GDM1 (cell line): ENCODE measurements at regions not wholly inside any gene's neighbourhood (a gene's known extent, or its start where the extent isn't known, plus 50 kb on each side); places are given as distances from the start of the nearest gene placed in this dataset.
"Not testable (repeated sequence)": the region's sequence is repeated elsewhere in the genome, so short reads cannot be mapped to it uniquely, and the experiment has no call there.

Source experiments
- DNase-seq: peaks from one replicate; lab custom pipeline; 2025; lab: John Stamatoyannopoulos, UW

DNA sequence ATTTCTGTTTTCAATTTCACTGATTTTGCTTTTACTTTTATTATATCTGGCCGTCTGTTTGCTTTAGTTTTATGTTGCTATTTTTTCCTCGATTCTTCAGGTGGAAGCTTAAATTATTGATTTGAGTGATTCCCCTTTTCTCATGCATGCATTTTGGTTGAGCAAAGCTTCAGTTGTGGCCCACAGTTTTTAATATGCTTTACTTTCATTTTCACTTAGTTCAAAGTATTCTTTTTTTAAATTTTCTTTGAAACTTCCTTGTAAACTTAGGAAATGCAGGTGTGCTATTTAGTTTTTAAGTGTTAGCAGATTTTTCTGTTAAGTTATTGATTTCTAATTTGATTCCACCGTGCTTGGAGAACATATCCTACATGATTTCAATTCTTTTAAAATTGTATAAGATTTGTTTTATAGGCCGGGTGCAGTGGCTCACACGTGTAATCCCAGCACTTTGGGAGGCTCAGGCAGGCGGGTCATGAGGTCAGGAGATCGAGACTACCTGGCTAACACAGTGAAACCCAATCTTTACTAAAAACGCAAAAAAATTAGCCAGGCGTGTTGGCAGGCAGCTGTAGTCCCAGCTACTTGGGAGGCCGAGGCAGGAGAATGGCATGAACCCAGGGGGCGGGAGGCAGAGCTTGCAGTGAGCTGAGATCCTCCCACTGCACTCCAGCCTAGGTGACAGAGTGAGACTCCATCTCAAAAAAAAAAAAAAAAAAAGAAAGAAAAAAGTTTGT lies 531.2 kb downstream of the KIF2B start:
- no peak for DNase-seq

DNA sequence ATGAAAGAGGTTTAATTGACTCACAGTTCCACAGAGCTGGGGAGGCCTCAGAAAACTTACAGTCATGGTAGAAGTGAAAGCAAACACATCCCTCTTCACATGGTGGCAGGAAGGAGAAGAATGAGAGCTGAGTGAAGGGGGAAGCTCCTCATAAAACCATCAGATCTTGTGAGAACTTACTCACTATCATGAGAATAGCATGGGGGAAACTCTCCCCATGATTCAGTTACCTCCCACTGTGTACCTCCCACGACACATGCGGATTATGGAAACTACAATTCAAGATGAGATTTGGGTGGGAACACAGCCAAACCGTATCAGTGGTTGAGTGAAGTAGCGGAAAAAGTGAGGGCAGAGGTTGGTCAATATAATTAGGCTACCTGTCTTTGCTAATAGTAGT lies 538.3 kb downstream of the KIF2B start:
- not testable (repeated sequence) for DNase-seq

DNA sequence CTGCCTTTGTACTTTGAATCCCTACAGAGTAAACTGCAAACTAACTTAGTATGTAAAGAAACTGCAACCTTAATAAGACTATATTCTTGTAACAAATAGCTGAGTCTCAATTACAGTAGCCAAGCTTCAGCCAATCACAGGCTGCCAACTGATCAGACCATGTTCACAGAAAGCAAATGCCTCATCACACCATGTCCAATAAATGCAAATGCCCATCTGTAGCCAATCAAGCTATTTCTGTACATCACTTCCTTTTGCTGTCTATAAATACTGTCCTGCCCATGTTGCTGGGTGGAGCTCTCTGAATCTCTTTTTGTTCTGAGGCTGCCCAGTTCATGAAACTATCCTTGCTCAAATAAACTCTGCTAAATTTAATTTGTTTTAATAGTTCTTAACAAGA lies 531.7 kb upstream of the TOM1L1 start:
- DNase-seq = no peak

DNA sequence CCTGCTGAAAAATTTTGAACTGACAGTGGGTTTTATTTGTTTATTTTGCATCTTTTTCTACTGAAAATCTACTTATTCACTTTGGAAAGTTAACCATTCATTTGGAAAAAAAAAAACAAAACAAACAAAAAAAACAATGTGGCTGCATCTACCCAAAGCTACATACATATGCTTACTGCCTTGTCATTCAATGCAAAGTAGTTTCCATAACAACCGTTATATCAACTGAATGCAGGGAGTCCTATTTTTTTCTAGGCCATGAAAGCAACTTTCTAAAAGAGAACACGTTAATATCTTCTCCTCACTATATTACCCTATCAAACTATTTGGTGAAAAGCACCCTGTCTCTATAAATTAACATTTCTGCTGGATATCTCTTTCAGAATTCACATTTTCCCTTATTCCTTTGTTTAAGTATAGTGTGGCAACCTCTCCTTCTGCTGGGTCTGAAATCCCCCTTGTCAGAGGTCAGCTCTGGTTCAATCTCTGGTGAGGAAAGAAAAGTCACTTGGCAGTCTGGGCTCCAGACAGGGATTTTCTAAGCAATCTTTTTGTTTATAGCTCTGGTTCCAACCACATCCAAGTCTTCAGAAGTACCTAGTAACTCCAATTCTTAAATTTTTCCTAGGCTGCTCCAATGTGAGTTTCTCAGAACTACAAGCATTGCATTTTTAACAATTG lies 528.4 kb upstream of the TOM1L1 start:
- no peak for DNase-seq

DNA sequence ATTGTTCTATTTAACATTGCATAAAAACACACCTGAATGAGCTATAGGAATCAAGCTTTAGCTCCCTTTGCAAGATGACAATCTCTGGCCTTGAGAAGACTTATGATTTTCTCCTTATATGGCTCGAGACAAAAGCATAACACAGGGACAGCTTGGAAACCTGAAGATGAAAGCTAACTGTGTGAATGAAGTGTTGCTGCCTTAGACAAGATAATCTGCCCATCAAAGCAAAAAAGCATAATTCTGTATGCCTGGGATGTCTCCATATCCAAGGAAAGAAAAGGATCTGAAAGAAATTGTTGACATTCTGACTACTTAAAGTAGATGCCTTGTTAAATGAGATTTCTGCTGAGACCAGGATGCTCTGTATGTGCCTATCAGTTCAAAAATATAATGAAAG lies 526.7 kb upstream of the TOM1L1 start:
- DNase-seq = no peak

DNA sequence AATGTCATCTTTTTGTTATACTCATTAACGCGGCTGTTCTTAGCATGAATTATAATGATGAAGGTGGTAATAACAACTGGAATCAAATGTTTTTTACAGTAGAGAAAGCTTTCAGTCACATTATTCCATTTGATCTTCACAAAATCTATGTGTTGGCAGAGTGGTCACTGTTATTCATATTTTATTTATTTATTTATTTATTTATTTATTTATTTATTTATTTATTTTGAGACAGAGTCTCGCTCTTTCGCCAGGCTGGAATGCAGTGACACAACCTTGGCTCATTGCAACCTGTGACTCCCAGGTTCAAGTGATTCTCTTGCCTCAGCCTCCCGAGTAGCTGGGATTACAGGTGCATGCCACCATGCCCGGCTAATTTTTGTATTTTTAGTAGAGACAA lies 524.2 kb upstream of the TOM1L1 start:
- DNase-seq = not testable (repeated sequence)

DNA sequence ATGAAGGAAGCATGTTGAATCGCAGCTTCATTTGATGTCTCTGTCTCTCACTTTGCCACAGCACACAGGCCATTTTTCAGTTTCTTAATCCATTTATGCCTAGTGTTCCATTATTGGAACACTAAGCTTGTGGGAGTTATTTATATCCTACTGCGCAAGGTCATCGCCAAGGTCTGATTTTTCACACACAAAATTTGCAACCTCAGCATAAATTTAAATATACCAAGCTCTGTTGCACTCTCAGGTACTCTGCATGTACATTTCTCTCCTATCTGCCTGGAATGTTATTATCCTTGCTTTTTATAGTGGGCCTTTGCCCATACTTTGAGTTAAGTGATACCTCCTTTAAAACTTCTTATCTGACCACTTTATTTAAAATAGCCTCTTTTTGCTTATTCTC lies 519.2 kb upstream of the TOM1L1 start:
- DNase-seq = no peak

DNA sequence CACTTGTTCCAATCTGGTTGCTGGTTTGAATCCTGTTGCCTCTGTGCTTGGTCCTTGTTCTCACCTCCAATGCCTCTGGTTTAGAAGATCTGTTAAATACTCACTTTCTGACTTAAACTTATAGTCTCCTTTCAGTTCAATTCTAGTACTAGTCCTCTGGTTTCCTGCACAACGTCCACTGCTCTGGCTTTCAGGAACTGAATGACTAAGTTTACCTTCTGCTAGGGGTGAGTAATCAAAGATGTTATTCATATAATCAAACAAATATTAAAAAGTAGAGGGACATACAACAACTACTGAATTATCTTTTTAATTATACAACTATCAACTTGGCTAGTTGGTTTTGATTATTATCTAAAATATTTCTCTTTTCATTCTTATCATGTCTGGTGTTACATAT lies 496.4 kb upstream of the TOM1L1 start:
- DNase-seq = no peak

DNA sequence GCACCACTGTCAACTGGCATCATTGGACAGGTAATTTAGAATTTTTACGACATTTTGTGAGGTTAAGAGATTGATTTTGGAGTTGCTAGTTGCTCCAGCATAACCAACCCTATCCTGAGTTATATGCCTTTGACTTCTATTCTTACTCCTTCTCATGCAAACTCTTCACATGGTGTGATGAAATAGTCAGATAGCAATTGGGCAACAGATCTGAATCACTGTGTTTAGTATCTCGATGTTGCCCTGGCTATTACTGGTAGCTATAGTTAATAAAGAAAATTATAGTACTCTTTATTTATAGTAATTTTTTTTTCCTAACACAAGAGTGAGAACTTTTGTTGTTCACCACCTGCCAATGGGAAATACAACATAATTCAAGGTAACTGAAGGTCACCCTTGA lies 494.8 kb upstream of the TOM1L1 start:
- DNase-seq = no peak

DNA sequence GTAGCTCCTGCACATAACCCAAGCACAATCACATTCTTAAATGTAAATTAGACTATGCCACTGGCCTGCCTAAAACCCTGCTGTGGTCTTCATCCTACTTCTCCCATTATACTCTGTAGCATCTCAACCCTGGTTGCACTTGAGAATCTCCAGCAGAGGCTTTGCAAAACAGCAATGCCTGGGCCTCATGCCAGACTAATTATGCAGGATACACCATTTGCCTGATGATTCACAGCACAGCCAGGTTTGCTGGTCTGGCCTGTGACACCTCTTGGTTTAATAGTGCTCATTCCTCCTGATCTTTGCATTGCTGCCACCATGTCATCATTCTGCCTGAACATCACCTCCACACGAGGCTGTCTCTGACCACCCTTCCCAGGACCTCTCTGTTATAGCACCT lies 491.9 kb upstream of the TOM1L1 start:
- no peak for DNase-seq

DNA sequence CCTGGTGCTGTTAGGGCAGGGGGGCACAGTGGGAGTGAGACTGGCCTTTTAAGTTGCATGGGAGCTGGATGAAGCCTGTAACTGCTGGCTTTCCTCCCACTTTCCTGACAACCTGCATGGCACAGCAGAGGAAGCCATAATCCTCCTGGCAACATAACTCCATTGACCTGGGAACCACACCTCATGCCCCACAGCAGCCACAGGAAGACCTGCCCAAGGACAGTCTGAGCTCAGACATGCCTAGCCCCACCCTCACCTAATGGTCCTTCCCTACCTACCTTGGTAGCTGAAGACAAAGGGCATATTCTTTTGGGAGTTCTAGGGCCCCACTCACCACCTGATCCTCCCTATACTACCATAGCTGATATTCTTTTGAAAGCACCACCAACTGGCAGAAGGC lies 482.2 kb upstream of the TOM1L1 start:
- no peak for DNase-seq

DNA sequence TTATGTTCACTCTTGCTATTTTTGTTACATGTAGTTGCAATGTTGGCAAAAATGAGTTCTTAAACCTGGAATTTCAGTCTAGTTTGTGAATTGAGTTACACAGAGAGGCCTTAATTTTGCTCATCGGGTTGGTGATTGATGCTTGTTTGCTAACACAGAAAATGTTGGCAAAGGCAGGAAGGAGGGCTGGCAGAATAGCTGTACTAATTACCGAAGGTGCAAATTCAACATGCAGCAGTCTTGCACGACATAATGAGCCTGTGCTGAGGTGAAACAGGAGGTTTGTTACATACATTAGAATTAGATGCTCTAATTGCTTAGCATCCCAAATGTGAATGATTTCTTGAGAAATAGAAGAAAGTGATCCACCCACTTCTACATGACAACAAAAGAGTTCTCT lies 475.0 kb upstream of the TOM1L1 start:
- no peak for DNase-seq

DNA sequence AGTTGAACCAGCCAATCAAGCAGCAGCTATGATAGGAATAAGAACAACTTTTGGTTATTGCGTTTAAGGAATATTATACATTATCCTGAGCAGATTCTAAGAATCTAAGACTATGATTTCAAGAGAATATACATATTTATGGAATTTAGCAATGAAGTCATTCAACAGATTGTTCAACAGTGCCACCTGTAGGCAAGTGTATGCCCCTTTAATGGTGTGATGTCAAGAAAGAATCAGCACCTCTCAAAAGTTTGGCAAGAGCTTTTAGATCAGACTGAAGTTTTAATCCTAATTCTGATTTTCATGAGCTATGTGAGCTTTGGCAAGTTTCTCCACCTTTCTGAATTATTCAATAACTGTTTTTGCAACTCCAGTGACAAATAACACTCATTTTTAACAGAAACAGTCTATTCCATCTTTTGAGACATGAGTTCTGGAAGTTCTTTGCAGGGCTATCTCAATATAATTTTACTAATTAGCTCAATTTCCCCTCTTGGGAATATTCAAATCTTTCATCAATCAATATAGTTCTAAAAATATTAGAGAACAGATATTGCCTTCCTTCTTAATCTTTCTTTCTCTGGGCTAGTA lies 474.3 kb upstream of the TOM1L1 start:
- no peak for DNase-seq

DNA sequence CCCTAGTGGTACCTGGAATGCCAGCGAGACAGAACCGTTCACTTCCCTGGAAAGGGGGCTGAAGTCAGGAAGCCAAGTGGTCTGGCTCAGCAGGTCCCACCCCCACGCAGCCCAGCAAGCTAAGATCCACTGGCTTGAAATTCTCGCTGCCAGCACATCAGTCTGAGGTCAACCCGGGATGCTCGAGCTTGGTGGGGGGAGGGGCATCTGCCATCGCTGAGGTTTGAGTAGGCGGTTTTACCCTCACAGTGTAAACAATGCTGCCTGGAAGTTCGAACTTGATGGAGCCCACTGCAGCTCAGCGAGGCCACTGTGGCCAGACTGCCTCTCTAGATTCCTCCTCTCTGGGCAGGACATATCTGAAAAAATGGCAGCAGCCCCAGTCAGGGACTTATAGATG lies 464.7 kb upstream of the TOM1L1 start:
- DNase-seq = no peak

DNA sequence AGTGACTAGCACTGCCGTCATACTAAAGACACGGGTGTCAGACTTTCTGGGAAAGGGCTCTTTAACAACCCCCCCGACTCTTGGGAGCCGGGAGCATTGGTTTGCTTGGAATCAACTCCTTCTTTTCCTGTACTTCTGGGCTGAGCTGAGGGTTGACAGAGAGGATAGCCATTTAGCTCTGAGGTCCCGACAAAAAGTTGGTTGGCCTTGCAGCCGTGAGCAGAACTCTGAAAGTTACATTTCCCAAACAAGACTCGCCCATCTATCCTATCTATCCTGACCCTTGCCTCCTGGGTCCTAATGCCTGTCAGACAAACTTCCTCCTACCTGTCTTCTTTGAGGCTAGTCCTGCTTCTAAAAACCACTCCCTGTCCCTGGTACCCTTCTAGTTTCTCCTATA lies 460.8 kb upstream of the TOM1L1 start:
- DNase-seq = no peak

DNA sequence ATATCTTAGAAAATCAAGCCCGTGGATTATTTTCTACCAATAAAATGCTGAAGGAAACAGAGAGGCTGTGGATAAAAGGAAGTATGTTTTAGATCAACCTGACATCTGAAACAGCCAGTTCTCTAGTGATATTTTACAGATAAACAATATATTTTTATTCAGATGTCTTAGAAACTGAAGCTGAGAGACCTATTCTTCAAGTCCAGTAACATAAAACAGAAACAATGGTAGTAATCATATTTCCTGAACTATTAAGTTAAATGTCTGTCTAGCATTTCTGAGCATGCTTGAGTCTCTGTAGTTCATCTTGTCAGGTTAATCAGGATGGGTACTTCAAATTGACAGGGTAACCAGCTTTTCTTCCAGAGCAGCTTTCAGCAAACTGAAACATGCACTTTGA lies 449.6 kb upstream of the TOM1L1 start:
- no peak for DNase-seq

DNA sequence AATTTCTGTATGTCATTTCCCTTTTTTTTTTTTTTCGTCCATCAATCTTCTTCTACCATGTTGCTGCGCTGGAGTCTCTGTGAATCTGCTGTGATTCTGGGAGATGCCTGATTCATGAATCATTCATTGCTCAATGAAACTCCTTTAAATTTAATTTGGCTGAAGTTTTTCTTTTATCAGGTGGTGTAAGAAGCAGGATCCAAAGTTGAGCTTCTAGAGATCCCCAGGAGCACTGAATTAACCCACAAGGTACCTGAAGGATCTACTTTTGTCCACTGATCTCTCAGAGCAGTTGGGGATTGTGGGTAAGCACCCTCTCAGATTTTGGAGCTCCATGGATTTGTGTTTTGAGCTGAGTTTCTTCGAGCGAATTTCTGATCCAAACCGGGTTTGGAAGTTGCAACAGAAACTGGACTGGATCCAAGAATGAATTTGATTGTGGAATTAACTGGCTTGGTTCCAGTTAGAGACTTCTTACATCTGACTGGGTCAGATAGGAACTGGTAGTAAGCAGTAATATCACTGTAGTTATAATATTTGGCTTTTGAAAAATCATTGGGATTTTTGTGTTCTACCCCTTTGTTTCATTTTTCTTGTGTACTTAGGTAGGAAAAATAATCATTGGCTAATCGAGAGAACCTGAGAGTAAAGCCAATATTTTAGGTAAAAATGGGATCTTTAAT lies 447.8 kb upstream of the TOM1L1 start:
- no peak for DNase-seq

DNA sequence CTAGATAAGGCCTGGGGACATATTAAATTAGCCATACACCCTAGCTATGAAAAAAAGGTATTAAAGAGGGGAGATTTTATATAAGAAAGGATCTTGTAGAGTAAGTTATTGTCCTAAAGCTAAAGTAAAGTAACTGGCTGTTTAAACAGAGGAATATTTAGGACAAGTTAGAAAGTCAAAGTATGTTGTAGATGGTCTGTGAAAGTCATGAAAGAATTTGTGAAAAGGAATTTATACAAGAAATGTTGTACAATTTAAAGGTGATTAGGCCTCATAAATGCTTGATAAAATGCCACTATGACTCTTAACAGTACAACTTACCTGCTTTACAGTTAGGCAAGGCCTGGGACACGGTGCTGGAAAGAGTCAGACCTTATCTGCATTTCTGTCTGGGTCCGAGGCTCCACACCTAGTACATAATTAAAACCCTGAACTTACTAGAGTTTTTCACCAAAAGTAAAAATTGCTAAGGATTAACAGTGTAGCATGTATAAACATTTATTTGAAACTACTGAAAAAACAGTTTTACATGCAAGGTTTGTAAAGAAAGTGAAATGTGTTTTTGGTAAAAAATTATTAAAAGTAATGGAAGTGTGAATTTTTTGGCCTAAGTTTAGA lies 445.3 kb upstream of the TOM1L1 start:
- no peak for DNase-seq

DNA sequence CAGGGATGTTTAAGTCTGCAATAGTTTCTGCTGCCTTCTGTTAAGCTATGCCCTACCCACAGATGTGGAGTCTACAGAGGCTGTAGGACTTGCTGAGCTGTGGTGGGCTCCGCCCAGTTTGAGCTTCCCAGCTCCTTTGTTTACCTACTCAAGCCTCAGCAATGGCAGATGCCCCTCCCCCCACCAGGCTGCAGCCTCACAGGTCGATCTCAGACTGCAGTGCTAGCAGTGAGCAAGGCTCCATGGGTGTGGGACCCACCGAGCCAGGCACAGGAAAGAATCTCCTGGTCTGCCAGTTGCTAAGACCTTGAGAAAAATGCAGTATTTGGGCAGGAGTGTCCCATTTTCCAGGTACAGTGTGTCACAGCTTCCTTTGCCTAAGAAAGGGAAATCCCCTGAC lies 435.2 kb upstream of the TOM1L1 start:
- not testable (repeated sequence) for DNase-seq

DNA sequence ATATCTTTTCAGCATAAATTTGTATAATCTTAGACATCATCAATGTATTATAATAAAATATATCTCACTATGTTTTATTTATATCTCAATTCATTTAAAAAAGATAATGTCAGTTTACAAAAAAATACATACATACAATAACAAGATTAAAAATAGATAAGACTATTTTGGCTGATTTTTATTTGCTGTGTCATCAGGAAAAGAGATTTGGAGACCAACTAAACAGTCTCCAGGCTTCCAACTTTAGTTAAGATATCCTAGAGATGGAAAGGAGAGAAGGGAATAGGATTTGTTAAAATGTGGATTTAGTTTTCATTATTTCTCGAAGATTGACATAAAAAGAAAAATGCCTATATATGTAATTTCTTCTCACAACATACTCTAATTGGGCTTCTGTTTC lies 433.8 kb upstream of the TOM1L1 start:
- no peak for DNase-seq

DNA sequence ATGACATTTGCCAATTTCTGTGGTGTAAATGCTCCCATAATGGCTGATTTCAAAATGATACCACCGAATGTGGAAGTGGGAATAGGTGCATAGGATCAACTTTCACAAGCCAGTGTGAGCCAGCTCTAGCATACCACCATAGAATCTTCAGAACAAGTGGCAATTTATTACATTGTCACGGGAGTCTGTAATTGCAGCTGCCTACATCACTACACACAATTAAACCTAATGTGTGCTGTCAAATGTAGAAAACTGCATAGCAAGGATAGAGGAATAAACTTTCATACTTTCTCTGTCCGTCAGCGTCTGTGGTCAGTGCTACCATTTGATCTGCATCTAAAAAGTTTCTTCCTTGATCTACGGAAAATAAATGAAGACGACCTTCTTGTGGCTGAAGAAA lies 417.8 kb upstream of the TOM1L1 start:
- no peak for DNase-seq

DNA sequence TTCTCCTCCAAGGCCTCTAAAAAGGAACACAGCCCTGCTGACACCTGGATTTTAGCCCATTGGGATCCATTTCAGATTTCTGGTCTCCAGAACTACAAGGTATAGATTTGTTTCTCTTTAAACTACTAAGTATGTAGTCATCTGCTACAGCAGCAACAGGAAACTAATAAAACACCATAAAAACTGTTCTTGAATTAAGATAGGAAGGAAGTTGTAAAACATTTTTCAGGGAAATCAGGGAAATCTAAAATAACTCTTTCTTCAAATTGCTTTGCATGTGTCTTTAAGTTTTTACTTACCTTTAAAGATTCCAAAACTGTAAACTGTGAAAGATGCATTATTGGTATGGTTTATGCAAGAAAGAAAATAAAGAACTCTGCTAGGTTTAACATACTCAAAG lies 407.0 kb upstream of the TOM1L1 start:
- no peak for DNase-seq
